ENCODE measurements at regions not wholly inside any gene's neighbourhood (a gene's known extent, or its start where the extent isn't known, plus 50 kb on each side); places are given as distances from the start of the nearest gene placed in this dataset.

DNA sequence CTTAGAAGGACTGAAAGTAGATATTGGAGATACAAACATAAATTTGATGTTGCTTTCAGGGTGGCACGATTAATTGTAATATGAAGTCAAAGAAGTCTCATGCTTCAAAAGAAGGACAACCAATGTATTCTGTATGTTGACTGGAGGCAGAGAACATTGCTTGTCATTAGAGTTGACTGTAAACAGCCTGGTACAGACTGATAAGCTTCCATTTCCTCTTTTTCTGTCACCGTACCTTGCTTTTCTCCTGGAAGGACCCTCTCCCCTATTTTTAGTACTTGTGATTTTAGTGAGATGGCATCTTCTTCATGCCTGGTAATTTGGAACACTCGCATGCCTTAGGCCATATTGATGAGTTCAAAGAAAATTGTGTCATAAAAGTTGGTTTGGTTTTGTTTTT, 809.4 kb downstream of the PRELID2 start:
- DNase-seq (ENCODE audit: low read depth, low spot score) (no peak), FAIRE-seq (no peak)
- H3K4me3 ChIP-seq (ENCODE audit: control insufficient read depth in 2 of 3, extremely low read depth in 1 of 3, insufficient read depth in 2 of 3, low read depth in 1 of 3, low read length in 3 of 3): no peak overlapping the region
- no peaks in the 10 kb centered on the region for H3K36me3 ChIP-seq (ENCODE audit: control insufficient read depth in 2 of 2, extremely low read depth in 1 of 2, insufficient read depth in 2 of 2, low read length in 2 of 2)
- no peaks in the 10 kb centered on the region for H3K9me1 ChIP-seq (ENCODE audit: control insufficient read depth, extremely low read depth, insufficient read depth, low read length)
- no peaks in the 10 kb centered on the region for H3K4me1 ChIP-seq (ENCODE audit: control insufficient read depth, extremely low read depth, insufficient read depth, low read length)
- no peaks in the 10 kb centered on the region for H3K9me3 ChIP-seq (ENCODE audit: control insufficient read depth, low read depth, low read length)
- dilution Hi-C loops (cut with MboI; ENCODE audit: extremely low pct_ligation_motif_present, low sequenced_read_pairs): no loop called here
- no peaks in the 10 kb centered on the region for H3K27me3 ChIP-seq (ENCODE audit: control insufficient read depth, extremely low read depth, insufficient read depth, low read length)
- H2AFZ ChIP-seq (ENCODE audit: control insufficient read depth, low read length): no peak overlapping the region
- no peak overlapping the region for H3K27ac ChIP-seq (ENCODE audit: control insufficient read depth, insufficient read depth, low read length)
- H3K9ac ChIP-seq (ENCODE audit: control insufficient read depth, extremely low read depth, insufficient read depth, low read length): no peak overlapping the region
- H3K79me2 ChIP-seq (ENCODE audit: control insufficient read depth, insufficient read depth, low read length): no peaks in the 10 kb centered on the region
- TF ChIP-seq, protein P1, sequence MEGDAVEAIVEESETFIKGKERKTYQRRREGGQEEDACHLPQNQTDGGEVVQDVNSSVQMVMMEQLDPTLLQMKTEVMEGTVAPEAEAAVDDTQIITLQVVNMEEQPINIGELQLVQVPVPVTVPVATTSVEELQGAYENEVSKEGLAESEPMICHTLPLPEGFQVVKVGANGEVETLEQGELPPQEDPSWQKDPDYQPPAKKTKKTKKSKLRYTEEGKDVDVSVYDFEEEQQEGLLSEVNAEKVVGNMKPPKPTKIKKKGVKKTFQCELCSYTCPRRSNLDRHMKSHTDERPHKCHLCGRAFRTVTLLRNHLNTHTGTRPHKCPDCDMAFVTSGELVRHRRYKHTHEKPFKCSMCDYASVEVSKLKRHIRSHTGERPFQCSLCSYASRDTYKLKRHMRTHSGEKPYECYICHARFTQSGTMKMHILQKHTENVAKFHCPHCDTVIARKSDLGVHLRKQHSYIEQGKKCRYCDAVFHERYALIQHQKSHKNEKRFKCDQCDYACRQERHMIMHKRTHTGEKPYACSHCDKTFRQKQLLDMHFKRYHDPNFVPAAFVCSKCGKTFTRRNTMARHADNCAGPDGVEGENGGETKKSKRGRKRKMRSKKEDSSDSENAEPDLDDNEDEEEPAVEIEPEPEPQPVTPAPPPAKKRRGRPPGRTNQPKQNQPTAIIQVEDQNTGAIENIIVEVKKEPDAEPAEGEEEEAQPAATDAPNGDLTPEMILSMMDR (optimal IDR thresholded peaks at IDR 0.05 in 1 of 3, IDR thresholded peaks at IDR 0.05 in 1 of 3, conservative IDR thresholded peaks at IDR 0.05 in 1 of 3; ENCODE audit: extremely low read depth in 1 of 3, insufficient read depth in 2 of 3, low read length in 3 of 3): no peak
- TF ChIP-seq EZH2 (IDR thresholded peaks at IDR 0.05; ENCODE audit: low read length): no peak
- H4K20me1 ChIP-seq (ENCODE audit: control insufficient read depth, extremely low read depth, insufficient read depth, low read length): no peaks in the 10 kb centered on the region
- no peak overlapping the region for H3K4me2 ChIP-seq (ENCODE audit: control insufficient read depth, extremely low read depth, insufficient read depth, low read depth, low read length)

DNA sequence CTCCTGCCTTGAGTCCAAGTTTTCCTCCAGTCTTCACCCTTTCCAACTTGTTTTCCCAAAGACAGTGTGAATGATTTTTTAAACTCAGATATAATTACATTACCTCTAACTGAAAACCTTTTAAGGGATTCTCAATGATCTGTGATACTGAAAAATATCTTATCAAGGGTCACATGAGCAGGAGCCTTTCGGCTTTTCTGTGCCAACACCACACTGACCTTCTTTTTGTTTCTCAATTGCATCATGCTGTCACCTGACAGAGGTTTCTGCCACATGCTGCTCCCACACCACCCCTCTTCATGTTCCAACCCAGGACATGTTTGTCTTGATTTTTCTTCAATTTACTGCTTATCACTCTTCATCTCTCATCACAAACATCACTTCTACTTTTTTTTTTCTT, 820.0 kb downstream of the PRELID2 start:
- Histone ChIP-seq H3K4me3 (ENCODE audit: control insufficient read depth in 2 of 3, extremely low read depth in 1 of 3, insufficient read depth in 2 of 3, low read depth in 1 of 3, low read length in 3 of 3) (no peak overlapping the region), H3K27me3 (ENCODE audit: control insufficient read depth, extremely low read depth, insufficient read depth, low read length) (no peaks in the 10 kb centered on the region), H3K36me3 (ENCODE audit: control insufficient read depth in 2 of 2, extremely low read depth in 1 of 2, insufficient read depth in 2 of 2, low read length in 2 of 2) (no peaks in the 10 kb centered on the region), H3K4me2 (ENCODE audit: control insufficient read depth, extremely low read depth, insufficient read depth, low read depth, low read length) (no peak overlapping the region), H3K27ac (ENCODE audit: control insufficient read depth, insufficient read depth, low read length) (no peak overlapping the region), H4K20me1 (ENCODE audit: control insufficient read depth, extremely low read depth, insufficient read depth, low read length) (no peaks in the 10 kb centered on the region), H3K79me2 (ENCODE audit: control insufficient read depth, insufficient read depth, low read length) (no peaks in the 10 kb centered on the region), H3K9ac (ENCODE audit: control insufficient read depth, extremely low read depth, insufficient read depth, low read length) (no peak overlapping the region), H3K9me1 (ENCODE audit: control insufficient read depth, extremely low read depth, insufficient read depth, low read length) (no peaks in the 10 kb centered on the region), H3K9me3 (ENCODE audit: control insufficient read depth, low read depth, low read length) (no peaks in the 10 kb centered on the region), H3K4me1 (ENCODE audit: control insufficient read depth, extremely low read depth, insufficient read depth, low read length) (no peaks in the 10 kb centered on the region), H2AFZ (ENCODE audit: control insufficient read depth, low read length) (no peak overlapping the region)
- dilution Hi-C loops (cut with MboI; ENCODE audit: extremely low pct_ligation_motif_present, low sequenced_read_pairs): no loop called here
- FAIRE-seq (no peak), DNase-seq (ENCODE audit: low read depth, low spot score) (no peak)
- TF ChIP-seq EZH2 (IDR thresholded peaks at IDR 0.05; ENCODE audit: low read length): no peak
- TF ChIP-seq, protein P1 (optimal IDR thresholded peaks at IDR 0.05 in 1 of 3, IDR thresholded peaks at IDR 0.05 in 1 of 3, conservative IDR thresholded peaks at IDR 0.05 in 1 of 3; ENCODE audit: extremely low read depth in 1 of 3, insufficient read depth in 2 of 3, low read length in 3 of 3): no peak

Measured in keratinocyte (primary cell).